CD4-positive, alpha-beta T cell treated with Interleukin-21 for 1 hour (primary cell): ENCODE measurements at regions not wholly inside any gene's neighbourhood (a gene's known extent, or its start where the extent isn't known, plus 50 kb on each side); places are given as distances from the start of the nearest gene placed in this dataset.

Source experiments
- DNase-seq: peaks from one replicate; pipeline ENCODE4 v3.0.0-alpha.2; 2020

- no peak for DNase-seq
These were observed 75.5 kb upstream of the UNC5A start for GRCh38 chr5:176734756-176735342.

GRCh38 chr5:176735383-176736265 is 74.7 kb upstream of the UNC5A start:
- DNase-seq, result no peak

- no peak for DNase-seq
These were observed 73.9 kb upstream of the UNC5A start for GRCh38 chr5:176736301-176736930.

- DNase-seq, result no peak
These were observed 73.2 kb upstream of the UNC5A start for GRCh38 chr5:176736931-176737745.

GRCh38 chr5:176737746-176738636 is 72.4 kb upstream of the UNC5A start:
- no peak for DNase-seq

GRCh38 chr5:176738637-176739250 is 71.6 kb upstream of the UNC5A start:
- DNase-seq, result no peak

GRCh38 chr5:176739461-176740051 is 70.8 kb upstream of the UNC5A start:
- DNase-seq, result no peak

- no peak for DNase-seq
These were observed 70.1 kb upstream of the UNC5A start for GRCh38 chr5:176740131-176740701.

GRCh38 chr5:176740702-176741496 is 69.5 kb upstream of the UNC5A start:
- no peak for DNase-seq

- no peak for DNase-seq
These were observed 68.7 kb upstream of the UNC5A start for GRCh38 chr5:176741561-176742211.

GRCh38 chr5:176742246-176743105 is 67.9 kb upstream of the UNC5A start:
- DNase-seq, result no peak

GRCh38 chr5:176743136-176743861 is 67.1 kb upstream of the UNC5A start:
- DNase-seq, result no peak

GRCh38 chr5:176743868-176744583 is 66.3 kb upstream of the UNC5A start:
- DNase-seq, result no peak

- no peak for DNase-seq
These were observed 65.8 kb upstream of the UNC5A start for GRCh38 chr5:176744584-176744965.

- no peak for DNase-seq
These were observed 62.7 kb upstream of the UNC5A start for GRCh38 chr5:176747670-176748072.

GRCh38 chr5:176748073-176748966 is 62.0 kb upstream of the UNC5A start:
- DNase-seq, result no peak
